ENCODE measurements at regions not wholly inside any gene's neighbourhood (a gene's known extent, or its start where the extent isn't known, plus 50 kb on each side); places are given as distances from the start of the nearest gene placed in this dataset.

DNA sequence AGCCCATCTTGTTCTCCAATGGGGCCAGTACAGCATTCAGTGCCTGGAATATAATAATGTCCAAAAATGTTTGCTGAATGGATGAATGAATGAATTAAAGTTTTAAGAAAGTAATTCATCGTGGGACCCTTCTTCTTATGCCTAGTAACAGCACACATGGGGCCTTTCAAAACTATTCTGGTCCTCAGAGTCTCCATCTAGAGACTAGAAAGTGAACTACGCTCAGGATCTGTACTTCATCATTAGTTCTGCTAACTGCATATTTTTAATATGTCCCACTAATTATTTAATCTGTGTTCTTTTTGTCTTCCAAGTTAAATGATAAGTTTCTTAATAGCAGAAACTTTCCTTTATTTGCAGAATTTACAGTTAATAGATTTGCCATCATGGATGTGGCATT is 172.5 kb downstream of the SMAD2 start:
- H3K36me3 Mint-ChIP-seq (ENCODE audit: low read depth, unreplicated experiment) = no peaks in the 10 kb centered on the region
- no peak for DNase-seq (ENCODE audit: low spot score)
- H3K4me3 Mint-ChIP-seq (ENCODE audit: unreplicated experiment) = no peak overlapping the region
- no peaks in the 10 kb centered on the region for H3K9me3 Mint-ChIP-seq (ENCODE audit: unreplicated experiment)
- TF ChIP-seq, protein P1, sequence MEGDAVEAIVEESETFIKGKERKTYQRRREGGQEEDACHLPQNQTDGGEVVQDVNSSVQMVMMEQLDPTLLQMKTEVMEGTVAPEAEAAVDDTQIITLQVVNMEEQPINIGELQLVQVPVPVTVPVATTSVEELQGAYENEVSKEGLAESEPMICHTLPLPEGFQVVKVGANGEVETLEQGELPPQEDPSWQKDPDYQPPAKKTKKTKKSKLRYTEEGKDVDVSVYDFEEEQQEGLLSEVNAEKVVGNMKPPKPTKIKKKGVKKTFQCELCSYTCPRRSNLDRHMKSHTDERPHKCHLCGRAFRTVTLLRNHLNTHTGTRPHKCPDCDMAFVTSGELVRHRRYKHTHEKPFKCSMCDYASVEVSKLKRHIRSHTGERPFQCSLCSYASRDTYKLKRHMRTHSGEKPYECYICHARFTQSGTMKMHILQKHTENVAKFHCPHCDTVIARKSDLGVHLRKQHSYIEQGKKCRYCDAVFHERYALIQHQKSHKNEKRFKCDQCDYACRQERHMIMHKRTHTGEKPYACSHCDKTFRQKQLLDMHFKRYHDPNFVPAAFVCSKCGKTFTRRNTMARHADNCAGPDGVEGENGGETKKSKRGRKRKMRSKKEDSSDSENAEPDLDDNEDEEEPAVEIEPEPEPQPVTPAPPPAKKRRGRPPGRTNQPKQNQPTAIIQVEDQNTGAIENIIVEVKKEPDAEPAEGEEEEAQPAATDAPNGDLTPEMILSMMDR (IDR thresholded peaks at IDR 0.05; ENCODE audit: unreplicated experiment) = peak; percentile 59
- peaks cover 4% of the 10 kb centered on the region for H3K27me3 Mint-ChIP-seq (ENCODE audit: unreplicated experiment)
- no peak overlapping the region for H3K27ac Mint-ChIP-seq (ENCODE audit: unreplicated experiment)
- H3K4me1 Mint-ChIP-seq (ENCODE audit: unreplicated experiment) = no peaks in the 10 kb centered on the region

- Mint-ChIP-seq H3K36me3 (ENCODE audit: low read depth, unreplicated experiment) (no peaks in the 10 kb centered on the region), H3K27ac (ENCODE audit: unreplicated experiment) (no peak overlapping the region), H3K4me3 (ENCODE audit: unreplicated experiment) (no peak overlapping the region), H3K4me1 (ENCODE audit: unreplicated experiment) (no peaks in the 10 kb centered on the region), H3K9me3 (ENCODE audit: unreplicated experiment) (no peaks in the 10 kb centered on the region), H3K27me3 (ENCODE audit: unreplicated experiment) (peaks cover 6% of the 10 kb centered on the region)
- peak; percentile 84 for DNase-seq (ENCODE audit: low spot score)
- TF ChIP-seq, protein P1 (IDR thresholded peaks at IDR 0.05; ENCODE audit: unreplicated experiment) = peak; percentile 92
Observed at GRCh38 chr18:47756364-47757016, 174.0 kb downstream of the SMAD2 start.

GRCh38 chr18:47755102-47755456 is 175.4 kb downstream of the SMAD2 start:
- Mint-ChIP-seq H3K4me1 (ENCODE audit: unreplicated experiment) (no peaks in the 10 kb centered on the region), H3K9me3 (ENCODE audit: unreplicated experiment) (no peaks in the 10 kb centered on the region)
- DNase-seq (ENCODE audit: low spot score) = no peak

DNA sequence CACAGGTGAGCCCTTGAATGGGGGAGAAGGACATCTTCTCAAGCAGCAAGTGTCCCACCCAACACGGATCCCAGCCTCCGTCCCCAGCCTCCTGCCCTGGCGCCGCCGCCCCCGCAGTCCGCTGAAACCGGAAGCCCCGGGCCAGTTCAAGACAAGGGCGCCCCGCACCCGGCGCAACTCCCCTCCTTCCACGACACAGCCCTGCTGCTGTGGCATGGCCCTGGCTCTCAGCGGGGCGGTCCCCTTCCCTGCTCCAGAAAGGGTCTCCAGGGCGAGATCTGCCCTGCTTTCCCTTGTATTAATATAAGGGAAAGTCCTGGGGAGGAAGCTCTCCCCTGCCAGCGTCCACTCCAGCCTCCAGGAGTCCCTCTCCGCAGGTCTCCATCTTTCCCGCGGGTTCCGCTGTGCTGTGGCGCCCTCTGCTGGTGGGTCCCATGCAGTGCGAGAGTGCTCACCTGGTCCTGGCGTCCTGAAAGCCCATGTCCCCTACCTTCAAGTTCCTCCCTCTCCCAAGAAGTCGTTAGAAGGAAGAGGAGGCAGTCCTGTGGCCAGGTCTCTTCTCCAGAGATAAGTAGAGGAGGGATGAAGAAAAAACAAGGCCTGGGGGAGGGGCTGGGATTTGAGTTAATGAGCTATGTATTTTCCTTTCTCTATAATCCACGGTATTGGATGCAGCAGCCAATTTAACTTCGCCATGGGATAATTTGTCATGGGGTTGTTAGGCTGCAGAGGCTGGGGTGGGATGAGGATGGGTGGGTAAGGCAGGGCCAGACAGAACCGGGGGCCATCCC is 176.0 kb downstream of the SMAD2 start:
- Mint-ChIP-seq H3K27ac (ENCODE audit: unreplicated experiment) (no peak overlapping the region), H3K4me3 (ENCODE audit: unreplicated experiment) (no peak overlapping the region), H3K27me3 (ENCODE audit: unreplicated experiment) (peaks cover 6% of the 10 kb centered on the region), H3K4me1 (ENCODE audit: unreplicated experiment) (no peaks in the 10 kb centered on the region), H3K36me3 (ENCODE audit: low read depth, unreplicated experiment) (no peaks in the 10 kb centered on the region), H3K9me3 (ENCODE audit: unreplicated experiment) (no peaks in the 10 kb centered on the region)
- TF ChIP-seq, protein P1 (IDR thresholded peaks at IDR 0.05; ENCODE audit: unreplicated experiment) = peak; percentile 95
- DNase-seq (ENCODE audit: low spot score) = peak; percentile 93

More at GRCh38 chr18:47755102-47755456, 175.4 kb downstream of the SMAD2 start:
- TF ChIP-seq, protein P1 (IDR thresholded peaks at IDR 0.05; ENCODE audit: unreplicated experiment) = no peak
- Mint-ChIP-seq H3K27me3 (ENCODE audit: unreplicated experiment) (peaks cover 6% of the 10 kb centered on the region), H3K36me3 (ENCODE audit: low read depth, unreplicated experiment) (no peaks in the 10 kb centered on the region), H3K4me3 (ENCODE audit: unreplicated experiment) (no peak overlapping the region), H3K27ac (ENCODE audit: unreplicated experiment) (no peak overlapping the region)

All from endothelial cell (in vitro differentiated cells).